GM19025 (cell line): ENCODE measurements at regions not wholly inside any gene's neighbourhood (a gene's known extent, or its start where the extent isn't known, plus 50 kb on each side); places are given as distances from the start of the nearest gene placed in this dataset.
A peak's percentile ranks its signal among the peaks of the same experiment; 100 is the strongest.

ENCODE experiments used
- ATAC-seq: cut with Tn5 transposase; IDR thresholded peaks from one replicate; pipeline ENCODE4 v1.9.1; 2021; ENCODE audit warnings: mild to moderate bottlenecking, low read depth, moderate library complexity; ENCODE audit not compliant: unreplicated experiment

- ATAC-seq: no peak
Observed at GRCh38 chr4:67236788-67237187, 308.5 kb downstream of the CENPC start.

- ATAC-seq: no peak
Observed at GRCh38 chr4:67236318-67236717, 309.0 kb downstream of the CENPC start.

GRCh38 chr4:67234296-67234695 lies 311.0 kb downstream of the CENPC start:
- no peak for ATAC-seq

GRCh38 chr4:67229148-67229547 lies 316.2 kb downstream of the CENPC start:
- ATAC-seq: no peak

GRCh38 chr4:67220861-67221260 lies 324.4 kb downstream of the CENPC start:
- ATAC-seq: no peak

GRCh38 chr4:67218883-67219282 lies 326.4 kb downstream of the CENPC start:
- no peak for ATAC-seq

- ATAC-seq: no peak
Observed at GRCh38 chr4:67207941-67208441, 337.3 kb downstream of the CENPC start.

- ATAC-seq: no peak
Observed at GRCh38 chr4:67204441-67204840, 340.9 kb downstream of the CENPC start.

- ATAC-seq: no peak
Observed at GRCh38 chr4:67201334-67201733, 344.0 kb downstream of the CENPC start.

GRCh38 chr4:67198727-67199126 lies 346.6 kb downstream of the CENPC start:
- ATAC-seq: no peak

- no peak for ATAC-seq
Observed at GRCh38 chr4:67167849-67168248, 377.5 kb downstream of the CENPC start.

- ATAC-seq: no peak
Observed at GRCh38 chr4:67162690-67163089, 382.6 kb downstream of the CENPC start.

GRCh38 chr4:67161311-67161710 lies 384.0 kb downstream of the CENPC start:
- ATAC-seq: no peak

GRCh38 chr4:67160394-67160793 lies 384.9 kb downstream of the CENPC start:
- no peak for ATAC-seq

GRCh38 chr4:67158666-67159065 lies 386.6 kb downstream of the CENPC start:
- no peak for ATAC-seq

- no peak for ATAC-seq
Observed at GRCh38 chr4:67152976-67153375, 392.3 kb downstream of the CENPC start.

- ATAC-seq: no peak
Observed at GRCh38 chr4:67151376-67152343, 393.6 kb downstream of the CENPC start.

GRCh38 chr4:67141586-67141985 lies 403.7 kb downstream of the CENPC start:
- no peak for ATAC-seq

GRCh38 chr4:67134616-67135015 lies 410.7 kb downstream of the CENPC start:
- no peak for ATAC-seq

GRCh38 chr4:67133162-67133561 lies 412.1 kb downstream of the CENPC start:
- ATAC-seq: no peak

GRCh38 chr4:67131224-67131623 lies 414.1 kb downstream of the CENPC start:
- peak; percentile 71 for ATAC-seq

- ATAC-seq: no peak
Observed at GRCh38 chr4:67130411-67130810, 414.9 kb downstream of the CENPC start.
